ENCODE measurements at regions not wholly inside any gene's neighbourhood (a gene's known extent, or its start where the extent isn't known, plus 50 kb on each side); places are given as distances from the start of the nearest gene placed in this dataset.

DNA sequence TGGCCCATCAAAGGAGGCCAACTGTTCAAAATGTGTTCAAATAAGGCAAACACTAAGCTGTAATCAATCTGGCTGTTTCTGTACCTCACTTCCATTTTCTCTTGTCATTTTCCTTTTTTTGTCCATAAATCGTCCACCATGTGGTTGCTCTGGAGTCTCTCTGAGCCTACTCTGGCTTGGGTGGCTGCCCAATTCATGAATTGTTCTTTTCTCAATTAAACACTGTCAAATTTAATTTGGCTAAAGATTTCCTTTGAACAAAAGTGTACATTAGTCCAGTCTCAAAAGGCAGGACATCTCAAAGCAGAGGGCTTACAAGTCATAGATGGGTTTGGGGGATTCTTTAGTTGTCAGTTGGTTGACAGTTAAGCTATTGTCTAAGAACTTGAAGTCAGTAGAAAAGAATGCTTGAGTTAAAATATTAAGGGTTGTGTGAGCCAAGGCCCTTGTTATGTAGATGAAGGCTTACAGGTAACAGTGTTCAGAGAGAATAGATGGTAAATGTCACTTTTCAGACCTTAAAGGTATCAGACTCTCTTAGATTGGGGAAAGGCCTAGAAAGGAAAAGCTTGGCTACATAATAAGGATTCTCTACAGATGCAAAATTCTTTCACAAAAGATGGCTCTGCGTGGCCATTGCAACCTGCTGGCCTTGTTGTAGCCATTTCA lies 831.2 kb upstream of the CDH2 start:
- TF ChIP-seq SP7 (tag by site-specific recombination; IDR thresholded peaks at IDR 0.05) (no peak), ZNF174 (tag by site-specific recombination; IDR thresholded peaks at IDR 0.05) (no peak), ZNF335 (tag by site-specific recombination; conservative IDR thresholded peaks at IDR 0.05) (no peak), ZNF121 (tag by site-specific recombination; IDR thresholded peaks at IDR 0.05) (no peak), TCF7L2 (IDR thresholded peaks at IDR 0.05; ENCODE audit: borderline replicate concordance, low read depth, low read length) (no peak)
- TF ChIP-seq, protein P1, sequence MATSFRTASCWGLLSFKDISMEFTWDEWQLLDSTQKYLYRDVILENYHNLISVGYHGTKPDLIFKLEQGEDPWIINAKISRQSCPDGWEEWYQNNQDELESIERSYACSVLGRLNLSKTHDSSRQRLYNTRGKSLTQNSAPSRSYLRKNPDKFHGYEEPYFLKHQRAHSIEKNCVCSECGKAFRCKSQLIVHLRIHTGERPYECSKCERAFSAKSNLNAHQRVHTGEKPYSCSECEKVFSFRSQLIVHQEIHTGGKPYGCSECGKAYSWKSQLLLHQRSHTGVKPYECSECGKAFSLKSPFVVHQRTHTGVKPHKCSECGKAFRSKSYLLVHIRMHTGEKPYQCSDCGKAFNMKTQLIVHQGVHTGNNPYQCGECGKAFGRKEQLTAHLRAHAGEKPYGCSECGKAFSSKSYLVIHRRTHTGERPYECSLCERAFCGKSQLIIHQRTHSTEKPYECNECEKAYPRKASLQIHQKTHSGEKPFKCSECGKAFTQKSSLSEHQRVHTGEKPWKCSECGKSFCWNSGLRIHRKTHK (tag by site-specific recombination; IDR thresholded peaks at IDR 0.05), result no peak
- TF ChIP-seq, protein P2, sequence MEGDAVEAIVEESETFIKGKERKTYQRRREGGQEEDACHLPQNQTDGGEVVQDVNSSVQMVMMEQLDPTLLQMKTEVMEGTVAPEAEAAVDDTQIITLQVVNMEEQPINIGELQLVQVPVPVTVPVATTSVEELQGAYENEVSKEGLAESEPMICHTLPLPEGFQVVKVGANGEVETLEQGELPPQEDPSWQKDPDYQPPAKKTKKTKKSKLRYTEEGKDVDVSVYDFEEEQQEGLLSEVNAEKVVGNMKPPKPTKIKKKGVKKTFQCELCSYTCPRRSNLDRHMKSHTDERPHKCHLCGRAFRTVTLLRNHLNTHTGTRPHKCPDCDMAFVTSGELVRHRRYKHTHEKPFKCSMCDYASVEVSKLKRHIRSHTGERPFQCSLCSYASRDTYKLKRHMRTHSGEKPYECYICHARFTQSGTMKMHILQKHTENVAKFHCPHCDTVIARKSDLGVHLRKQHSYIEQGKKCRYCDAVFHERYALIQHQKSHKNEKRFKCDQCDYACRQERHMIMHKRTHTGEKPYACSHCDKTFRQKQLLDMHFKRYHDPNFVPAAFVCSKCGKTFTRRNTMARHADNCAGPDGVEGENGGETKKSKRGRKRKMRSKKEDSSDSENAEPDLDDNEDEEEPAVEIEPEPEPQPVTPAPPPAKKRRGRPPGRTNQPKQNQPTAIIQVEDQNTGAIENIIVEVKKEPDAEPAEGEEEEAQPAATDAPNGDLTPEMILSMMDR (tag by site-specific recombination; IDR thresholded peaks at IDR 0.05), result no peak
